A549 (cell line): ENCODE measurements at regions not wholly inside any gene's neighbourhood (a gene's known extent, or its start where the extent isn't known, plus 50 kb on each side); places are given as distances from the start of the nearest gene placed in this dataset.

Source experiments
- ATAC-seq, 2 experiments: fragments of 200-7000 bp in 1 of 2; fragments of >200 bp in 1 of 2; cut with Nextera tagmentation in 1 of 2; cut with Tn5 transposase in 1 of 2; 3 replicates each; pipeline versions ENCODE4 v1.8.0 to v1.9.1; 2018 to 2020; ENCODE audit warnings: mild to moderate bottlenecking in 1 of 2, moderate library complexity in 1 of 2
- CTCF ChIA-PET: fragments of 300-600 bp; sonication (Branson Sonifier 250); formaldehyde crosslinking; extraction: SDS; loops from one replicate; lab custom pipeline; 2021; ENCODE audit warnings: antibody characterized with exemption, inconsistent platforms; lab: Yijun Ruan, JAX
- POLR2A ChIA-PET: fragments of 350-600 bp; formaldehyde crosslinking; extraction: SDS; loops from one replicate; lab custom pipeline; 2021; ENCODE audit warnings: antibody characterized with exemption, inconsistent platforms; lab: Yijun Ruan, JAX
- DNase-seq, 2 experiments: peaks; one replicate each; pipeline versions ENCODE4 v3.0.0 to v3.0.0-alpha.2; 2011 to 2016; ENCODE audit warnings: low read depth in 1 of 2, low spot score in 1 of 2
- FAIRE-seq: peaks from 2 replicates; lab custom pipeline; 2011; peaks lifted over from hg19 to GRCh38; lab: Jason Lieb, UNC
- H3K27ac ChIP-seq, 2 experiments: fragments of >200 bp; sonication (Bioruptor Twin); formaldehyde crosslinking; 3 replicates each; pipeline ENCODE4 v1.5.1; 2016 to 2017
- H3K4me1 ChIP-seq: fragments of >200 bp; sonication (Bioruptor Twin); formaldehyde crosslinking; 3 replicates; pipeline ENCODE4 v1.6.1; 2016
- H3K4me2 ChIP-seq: fragments of >200 bp; sonication (Bioruptor Twin); formaldehyde crosslinking; 3 replicates; pipeline ENCODE4 v1.6.1; 2016
- H3K4me3 ChIP-seq: fragments of >200 bp; sonication (Bioruptor Twin); formaldehyde crosslinking; 3 replicates; pipeline ENCODE4 v1.5.1; 2016
- H3K9me3 ChIP-seq: fragments of >200 bp; sonication (Bioruptor Twin); formaldehyde crosslinking; 3 replicates; pipeline ENCODE4 v1.6.1; 2016
- ATOH8 ChIP-seq: fragments of 250-450 bp; sonication (Bioruptor Pico); IDR thresholded peaks from 2 replicates; pipeline ENCODE4 v1.5.0; 2020; ENCODE audit warnings: low read depth, mild to moderate bottlenecking, moderate library complexity
- BCL3 ChIP-seq: fragments of >200 bp; sonication (Bioruptor Twin); formaldehyde crosslinking; IDR thresholded peaks from 3 replicates; pipeline ENCODE4 v1.6.1; 2016
- CHD2 ChIP-seq: fragments of 150-350 bp; IDR thresholded peaks from 2 replicates; pipeline ENCODE4 v1.6.1; 2014; ENCODE audit warnings: low read length; ENCODE audit not compliant: partially characterized antibody
- CTCF ChIP-seq: fragments of >200 bp; sonication (Bioruptor Twin); formaldehyde crosslinking; IDR thresholded peaks from 3 replicates; pipeline ENCODE4 v1.5.1; 2016
- EHF ChIP-seq: fragments of 250-450 bp; sonication (Bioruptor Pico); IDR thresholded peaks from 2 replicates; pipeline ENCODE4 v1.5.0; 2020; ENCODE audit warnings: mild to moderate bottlenecking
- ELK1 ChIP-seq: fragments of 150-350 bp; IDR thresholded peaks from 2 replicates; pipeline ENCODE4 v1.6.1; 2014; ENCODE audit warnings: low read depth, mild to moderate bottlenecking, low read length
- ESRRA ChIP-seq: fragments of 150-350 bp; IDR thresholded peaks from 2 replicates; pipeline ENCODE4 v1.6.1; 2014; ENCODE audit warnings: mild to moderate bottlenecking, low read length, borderline replicate concordance
- FOXS1 ChIP-seq: fragments of 250-450 bp; sonication (Bioruptor Pico); IDR thresholded peaks from 2 replicates; pipeline ENCODE4 v1.5.0; 2020; ENCODE audit warnings: mild to moderate bottlenecking, moderate library complexity
- GATA3 ChIP-seq: IDR thresholded peaks from 2 replicates; pipeline ENCODE4 v1.6.1; 2012; ENCODE audit warnings: borderline replicate concordance
- HDAC2 ChIP-seq: fragments of 200-600 bp; sonication (generic); IDR thresholded peaks from 2 replicates; pipeline ENCODE4 v1.6.1; 2016
- HOXB5 ChIP-seq: fragments of 250-450 bp; sonication (Bioruptor Pico); IDR thresholded peaks from 2 replicates; pipeline ENCODE4 v1.5.0; 2020; ENCODE audit warnings: mild to moderate bottlenecking, moderate library complexity
- KDM1A ChIP-seq: fragments of 200-600 bp; sonication (generic); IDR thresholded peaks from 2 replicates; pipeline ENCODE4 v1.6.1; 2016; ENCODE audit warnings: low read depth, mild to moderate bottlenecking
- KDM5A ChIP-seq: fragments of 200-600 bp; sonication (generic); IDR thresholded peaks from 2 replicates; pipeline ENCODE4 v1.6.1; 2016; ENCODE audit warnings: antibody characterized with exemption, mild to moderate bottlenecking
- MAZ ChIP-seq: fragments of 150-350 bp; IDR thresholded peaks from 2 replicates; pipeline ENCODE4 v1.6.1; 2014; ENCODE audit warnings: antibody characterized with exemption, low read depth, low read length, borderline replicate concordance
- PHF8 ChIP-seq: fragments of 200-600 bp; sonication (generic); IDR thresholded peaks from 2 replicates; pipeline ENCODE4 v1.6.1; 2016; ENCODE audit warnings: low read depth, mild to moderate bottlenecking, antibody characterized with exemption, moderate library complexity, borderline replicate concordance
- POLR2AphosphoS2 ChIP-seq: conservative IDR thresholded peaks from 2 replicates; pipeline ENCODE4 v1.6.1; 2012; ENCODE audit warnings: low read length, improper control_type of control experiment, inconsistent platforms
- RAD21 ChIP-seq, 2 experiments: fragments of >200 bp in 1 of 2; sonication (Bioruptor Twin) in 1 of 2; formaldehyde crosslinking in 1 of 2; IDR thresholded peaks in 1 of 2; conservative IDR thresholded peaks in 1 of 2; 2 replicates in 1 of 2; 3 replicates in 1 of 2; pipeline ENCODE4 v1.6.1; 2012 to 2018; ENCODE audit warnings: inconsistent platforms in 1 of 2
- RARB ChIP-seq: fragments of 250-450 bp; sonication (Bioruptor Pico); IDR thresholded peaks from 2 replicates; pipeline ENCODE4 v1.8.0; 2021; ENCODE audit warnings: mild to moderate bottlenecking, moderate library complexity
- REST ChIP-seq: fragments of 200-600 bp; sonication (generic); IDR thresholded peaks from 2 replicates; pipeline ENCODE4 v1.6.1; 2016; ENCODE audit warnings: antibody characterized with exemption, mild to moderate bottlenecking, moderate library complexity
- SREBF2 ChIP-seq: fragments of 450-650 bp; IDR thresholded peaks from 2 replicates; pipeline ENCODE4 v1.6.1; 2014; ENCODE audit warnings: mild to moderate bottlenecking, moderate library complexity
- ZFP36 ChIP-seq: fragments of 450-650 bp; IDR thresholded peaks from 2 replicates; pipeline ENCODE4 v1.6.1; 2014; ENCODE audit warnings: borderline replicate concordance; ENCODE audit not compliant: partially characterized antibody
- ZNF302 ChIP-seq: fragments of 250-450 bp; sonication (Bioruptor Pico); IDR thresholded peaks from 2 replicates; pipeline ENCODE4 v1.9.0; 2021; ENCODE audit warnings: inconsistent platforms, mild to moderate bottlenecking, moderate library complexity
- ZSCAN20 ChIP-seq: fragments of 250-450 bp; sonication (Bioruptor Pico); IDR thresholded peaks from 2 replicates; pipeline ENCODE4 v1.8.0; 2022; ENCODE audit warnings: mild to moderate bottlenecking, moderate library complexity
- WGBS: methylation state at CpG from one replicate; pipeline ENCODE4 v1.1.6; 2017; ENCODE audit errors: missing lambda C conversion rate; 5-methylcytosine and 5-hydroxymethylcytosine counted together

- 23% methylated on average over 2 of the region's 2 CpGs for WGBS
- Histone ChIP-seq H3K4me3 (no peak overlapping the region), H3K27ac (no peak overlapping the region), H3K4me1 (no peaks in the 10 kb centered on the region), H3K4me2 (no peak overlapping the region), H3K9me3 (no peaks in the 10 kb centered on the region)
- CTCF ChIA-PET, result no interaction called here
- POLR2A ChIA-PET, result no interaction called here
- FAIRE-seq (no peak), DNase-seq (no peak), ATAC-seq (no peak)
- TF ChIP-seq RARB (CRISPR knock-in tag) (no peak), ELK1 (no peak), KDM1A (no peak), FOXS1 (CRISPR knock-in tag) (no peak), BCL3 (no peak), REST (no peak), MAZ (no peak), CTCF (no peak), HDAC2 (no peak), GATA3 (no peak), HOXB5 (CRISPR knock-in tag) (no peak), RAD21 (conservative IDR thresholded peaks at IDR 0.05 in 1 of 2, IDR thresholded peaks at IDR 0.05 in 1 of 2) (no peak), POLR2AphosphoS2 (no peak), CHD2 (no peak), PHF8 (no peak), ZFP36 (no peak)
Measured at GRCh38 chr1:104804147-104804546, 1054.4 kb downstream of the AMY1C start.

GRCh38 chr1:104807590-104807989 is 1057.9 kb downstream of the AMY1C start:
- no peak overlapping the region for H3K4me3 ChIP-seq
- TF ChIP-seq KDM5A (no peak), ZSCAN20 (CRISPR knock-in tag) (no peak), EHF (no peak), SREBF2 (no peak), ATOH8 (CRISPR knock-in tag) (no peak), KDM1A (no peak), POLR2AphosphoS2 (no peak), ZNF302 (CRISPR knock-in tag) (no peak), ESRRA (no peak)
- ChIA-PET POLR2A (no interaction called here), CTCF (no interaction called here)
- FAIRE-seq (no peak), ATAC-seq (no peak), DNase-seq (peak in 1 of 2 experiments; percentile 1)
- H3K4me1 ChIP-seq, result no peaks in the 10 kb centered on the region
- no peak overlapping the region for H3K27ac ChIP-seq
- 9% methylated on average over 2 of the region's 2 CpGs for WGBS
- no peak overlapping the region for H3K4me2 ChIP-seq
- no peaks in the 10 kb centered on the region for H3K9me3 ChIP-seq
